ENCODE measurements at regions not wholly inside any gene's neighbourhood (a gene's known extent, or its start where the extent isn't known, plus 50 kb on each side); places are given as distances from the start of the nearest gene placed in this dataset.

DNA sequence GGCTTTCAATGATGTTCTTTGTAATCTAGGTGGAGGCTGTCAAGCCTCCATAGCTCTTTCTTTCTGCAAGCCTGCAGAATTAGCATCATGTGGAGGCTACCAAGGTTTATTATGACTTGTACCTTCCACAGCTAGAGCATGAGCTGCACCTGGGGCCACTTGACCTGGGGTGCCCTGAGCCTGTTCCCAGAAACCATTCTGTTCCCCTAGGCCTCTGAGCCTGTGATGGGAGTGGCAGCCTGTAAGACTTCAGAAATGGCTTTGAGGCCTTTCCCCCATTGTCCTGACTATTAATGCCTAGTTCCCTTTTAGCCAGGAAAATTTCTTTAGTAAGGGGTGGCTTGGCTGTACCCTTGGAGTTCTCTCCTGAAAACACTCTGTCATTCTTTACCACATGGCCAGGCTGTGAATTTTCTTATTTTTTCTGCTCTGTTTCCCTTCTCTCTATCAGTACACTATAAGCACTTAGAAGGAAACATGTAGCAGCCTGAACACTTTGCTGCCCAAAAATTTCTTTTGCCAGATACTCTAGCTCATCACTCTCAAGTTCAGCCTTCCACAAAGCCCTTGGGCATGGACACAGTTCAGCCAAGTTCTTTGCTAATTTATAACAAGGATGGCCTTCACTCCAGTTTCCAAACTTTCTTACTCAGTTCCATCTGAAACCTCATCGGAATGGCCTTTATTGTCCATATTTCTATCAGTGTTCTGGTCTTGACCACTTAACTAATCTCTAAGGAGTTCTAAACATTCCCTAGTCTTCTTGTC lies 61.4 kb upstream of the NR3C1 start:
- TF ChIP-seq POLR2G (IDR thresholded peaks at IDR 0.05; ENCODE audit: low read depth, low read length) (no peak), ZNF121 (CRISPR knock-in tag; IDR thresholded peaks at IDR 0.05) (no peak), ZNF724P (CRISPR knock-in tag; IDR thresholded peaks at IDR 0.05; ENCODE audit: borderline replicate concordance) (no peak), CHD2 (IDR thresholded peaks at IDR 0.05; ENCODE audit: low read depth, low read length) (no peak), TFDP2 (CRISPR knock-in tag; IDR thresholded peaks at IDR 0.05) (no peak)

Measured in HepG2 (cell line).